Nephron progenitor cell (in vitro differentiated cells): ENCODE measurements at regions not wholly inside any gene's neighbourhood (a gene's known extent, or its start where the extent isn't known, plus 50 kb on each side); places are given as distances from the start of the nearest gene placed in this dataset.
A peak's percentile ranks its signal among the peaks of the same experiment; 100 is the strongest.

ENCODE experiments used
- DNase-seq: peaks from one replicate; pipeline ENCODE4 v3.0.0; 2021
- H3K27ac Mint-ChIP-seq: 2 replicates; pipeline ENCODE4 v1.8.0; 2021; ENCODE audit warnings: mild to moderate bottlenecking, moderate library complexity, mixed read lengths
- H3K27me3 Mint-ChIP-seq: 2 replicates; pipeline ENCODE4 v1.8.0; 2021; ENCODE audit warnings: mild to moderate bottlenecking, low read depth, mixed read lengths; ENCODE audit not compliant: poor library complexity
- H3K36me3 Mint-ChIP-seq: 2 replicates; pipeline ENCODE4 v1.8.0; 2021; ENCODE audit warnings: low read depth, mixed read lengths
- H3K4me1 Mint-ChIP-seq: 2 replicates; pipeline ENCODE4 v1.8.0; 2021; ENCODE audit warnings: mixed read lengths
- H3K4me3 Mint-ChIP-seq: 2 replicates; pipeline ENCODE4 v1.8.0; 2021; ENCODE audit warnings: mild to moderate bottlenecking, moderate library complexity, mixed read lengths
- H3K9me3 Mint-ChIP-seq: 2 replicates; pipeline ENCODE4 v1.8.0; 2021; ENCODE audit warnings: mild to moderate bottlenecking, moderate library complexity, mixed read lengths
- CTCF ChIP-seq: fragments of 200-600 bp; sonication (generic); IDR thresholded peaks from 2 replicates; pipeline ENCODE4 v1.5.0; 2021; ENCODE audit warnings: antibody characterized with exemption

- no peak overlapping the region for H3K27ac Mint-ChIP-seq
- peaks cover 9% of the 10 kb centered on the region for H3K9me3 Mint-ChIP-seq
- TF ChIP-seq CTCF = peak; percentile 54
- no peaks in the 10 kb centered on the region for H3K36me3 Mint-ChIP-seq
- DNase-seq = peak; percentile 75
- H3K27me3 Mint-ChIP-seq = peaks cover 14% of the 10 kb centered on the region
- H3K4me3 Mint-ChIP-seq = no peak overlapping the region
- H3K4me1 Mint-ChIP-seq = peaks cover 13% of the 10 kb centered on the region
Measured at GRCh38 chr6:10465629-10466499, 51.0 kb upstream of the TFAP2A start.
